Panc1 (cell line): ENCODE measurements at regions not wholly inside any gene's neighbourhood (a gene's known extent, or its start where the extent isn't known, plus 50 kb on each side); places are given as distances from the start of the nearest gene placed in this dataset.

Experiments used
- CTCF ChIP-seq: fragments of 450-650 bp; IDR thresholded peaks from 2 replicates; pipeline ENCODE4 v1.5.1; 2017; ENCODE audit warnings: mild to moderate bottlenecking
- POLR2AphosphoS5 ChIP-seq: IDR thresholded peaks from 2 replicates; pipeline ENCODE4 v1.6.1; 2012; ENCODE audit warnings: mild to moderate bottlenecking, low read depth, low read length, moderate library complexity
- REST ChIP-seq, 2 experiments: IDR thresholded peaks; 2 replicates each; pipeline ENCODE4 v1.6.1; 2011 to 2012; ENCODE audit warnings: low read depth in 2 of 2, control low read depth in 1 of 2, low read length in 1 of 2, mild to moderate bottlenecking in 1 of 2, moderate library complexity in 1 of 2; ENCODE audit not compliant: insufficient read depth in 1 of 2

- TF ChIP-seq CTCF (no peak), REST (IDR thresholded peaks at IDR 0.05; ENCODE audit: insufficient read depth in 1 of 2, low read depth in 2 of 2, low read length in 1 of 2) (no peak), POLR2AphosphoS5 (no peak)
Observed at GRCh38 chr2:220114443-220114842, 487.0 kb downstream of the SLC4A3 start.
